Brain microvascular endothelial cell (primary cell): ENCODE measurements at regions not wholly inside any gene's neighbourhood (a gene's known extent, or its start where the extent isn't known, plus 50 kb on each side); places are given as distances from the start of the nearest gene placed in this dataset.

Experiments used
- DNase-seq: peaks from one replicate; pipeline ENCODE4 v3.0.0-alpha.2; 2020
- H3K27ac ChIP-seq: fragments of 250-450 bp; sonication (Bioruptor Pico); 2 replicates; pipeline ENCODE4 v1.5.1; 2020; ENCODE audit warnings: mild to moderate bottlenecking, moderate library complexity
- H3K27me3 ChIP-seq: fragments of 250-450 bp; sonication (Bioruptor Pico); replicated peaks from 2 replicates; pipeline ENCODE4 v1.5.1; 2020; ENCODE audit warnings: mild to moderate bottlenecking
- H3K36me3 ChIP-seq: fragments of 250-450 bp; sonication (Bioruptor Pico); replicated peaks from 2 replicates; pipeline ENCODE4 v1.5.1; 2020; ENCODE audit warnings: mild to moderate bottlenecking
- H3K4me3 ChIP-seq: 2 replicates; pipeline ENCODE4 v1.5.1; 2011; ENCODE audit warnings: low read depth, mild to moderate bottlenecking, control low read depth, low read length, moderate library complexity
- in situ Hi-C: cut with HindIII; loops from 2 replicates; pipeline ENCODE4 v1.10.0; 2017; ENCODE audit warnings: low sequenced_read_pairs, low pct_ligation_motif_present
- TF ChIP-seq, protein P1 (sequence below): IDR thresholded peaks from 2 replicates; pipeline ENCODE4 v1.5.1; 2011; ENCODE audit warnings: low read depth, mild to moderate bottlenecking, moderate library complexity, low read length, control low read depth, inconsistent platforms; ENCODE audit errors: missing control alignments

DNA sequence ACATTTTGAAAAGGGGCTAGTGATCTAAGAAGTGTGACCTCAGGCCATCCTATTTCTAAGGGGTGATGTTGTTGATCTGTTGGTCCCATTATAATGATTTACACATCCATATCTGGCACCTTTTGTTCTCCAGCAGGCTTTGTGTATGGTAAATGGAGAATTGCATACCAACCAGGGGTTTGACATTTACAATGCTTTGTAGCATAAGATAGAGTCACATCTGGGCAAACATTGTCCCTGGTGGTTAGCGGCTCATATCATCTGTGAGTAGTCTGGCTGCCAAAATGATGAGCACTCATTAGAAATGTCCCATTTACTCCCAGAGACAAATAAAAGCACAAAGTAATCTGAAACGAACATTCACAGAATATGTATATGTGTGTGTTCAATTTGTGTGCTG lies 1775.5 kb upstream of the CELF4 start:
- Histone ChIP-seq H3K4me3 (no peak overlapping the region), H3K36me3 (no peaks in the 10 kb centered on the region), H3K27me3 (no peaks in the 10 kb centered on the region), H3K27ac (no peak overlapping the region)
- in situ Hi-C loops, result no loop called here
- TF ChIP-seq, protein P1, sequence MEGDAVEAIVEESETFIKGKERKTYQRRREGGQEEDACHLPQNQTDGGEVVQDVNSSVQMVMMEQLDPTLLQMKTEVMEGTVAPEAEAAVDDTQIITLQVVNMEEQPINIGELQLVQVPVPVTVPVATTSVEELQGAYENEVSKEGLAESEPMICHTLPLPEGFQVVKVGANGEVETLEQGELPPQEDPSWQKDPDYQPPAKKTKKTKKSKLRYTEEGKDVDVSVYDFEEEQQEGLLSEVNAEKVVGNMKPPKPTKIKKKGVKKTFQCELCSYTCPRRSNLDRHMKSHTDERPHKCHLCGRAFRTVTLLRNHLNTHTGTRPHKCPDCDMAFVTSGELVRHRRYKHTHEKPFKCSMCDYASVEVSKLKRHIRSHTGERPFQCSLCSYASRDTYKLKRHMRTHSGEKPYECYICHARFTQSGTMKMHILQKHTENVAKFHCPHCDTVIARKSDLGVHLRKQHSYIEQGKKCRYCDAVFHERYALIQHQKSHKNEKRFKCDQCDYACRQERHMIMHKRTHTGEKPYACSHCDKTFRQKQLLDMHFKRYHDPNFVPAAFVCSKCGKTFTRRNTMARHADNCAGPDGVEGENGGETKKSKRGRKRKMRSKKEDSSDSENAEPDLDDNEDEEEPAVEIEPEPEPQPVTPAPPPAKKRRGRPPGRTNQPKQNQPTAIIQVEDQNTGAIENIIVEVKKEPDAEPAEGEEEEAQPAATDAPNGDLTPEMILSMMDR, result no peak
- DNase-seq, result no peak

DNA sequence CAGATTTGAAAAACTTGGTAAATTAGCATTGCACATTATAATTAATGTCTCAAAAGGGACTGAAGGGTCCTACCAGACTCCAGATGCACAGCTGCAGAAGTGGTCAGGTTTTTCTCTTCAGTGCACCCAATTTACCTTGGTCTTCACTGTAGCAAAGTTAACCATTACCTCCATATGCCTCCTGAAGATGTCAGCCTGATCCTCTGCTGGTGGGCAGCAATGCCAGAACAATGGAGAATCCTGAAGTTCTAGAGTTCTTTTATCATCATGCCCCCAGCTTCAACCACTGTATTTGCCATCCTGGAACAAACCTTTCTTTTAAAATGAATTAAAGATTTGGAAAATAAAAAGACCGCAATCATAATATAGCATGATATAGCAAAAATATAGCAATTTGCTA lies 1774.8 kb upstream of the CELF4 start:
- H3K27me3 ChIP-seq, result no peaks in the 10 kb centered on the region
- in situ Hi-C loops, result no loop called here
- no peak overlapping the region for H3K27ac ChIP-seq
- no peaks in the 10 kb centered on the region for H3K36me3 ChIP-seq
- TF ChIP-seq, protein P1, result no peak
- H3K4me3 ChIP-seq, result no peak overlapping the region
- DNase-seq, result no peak

DNA sequence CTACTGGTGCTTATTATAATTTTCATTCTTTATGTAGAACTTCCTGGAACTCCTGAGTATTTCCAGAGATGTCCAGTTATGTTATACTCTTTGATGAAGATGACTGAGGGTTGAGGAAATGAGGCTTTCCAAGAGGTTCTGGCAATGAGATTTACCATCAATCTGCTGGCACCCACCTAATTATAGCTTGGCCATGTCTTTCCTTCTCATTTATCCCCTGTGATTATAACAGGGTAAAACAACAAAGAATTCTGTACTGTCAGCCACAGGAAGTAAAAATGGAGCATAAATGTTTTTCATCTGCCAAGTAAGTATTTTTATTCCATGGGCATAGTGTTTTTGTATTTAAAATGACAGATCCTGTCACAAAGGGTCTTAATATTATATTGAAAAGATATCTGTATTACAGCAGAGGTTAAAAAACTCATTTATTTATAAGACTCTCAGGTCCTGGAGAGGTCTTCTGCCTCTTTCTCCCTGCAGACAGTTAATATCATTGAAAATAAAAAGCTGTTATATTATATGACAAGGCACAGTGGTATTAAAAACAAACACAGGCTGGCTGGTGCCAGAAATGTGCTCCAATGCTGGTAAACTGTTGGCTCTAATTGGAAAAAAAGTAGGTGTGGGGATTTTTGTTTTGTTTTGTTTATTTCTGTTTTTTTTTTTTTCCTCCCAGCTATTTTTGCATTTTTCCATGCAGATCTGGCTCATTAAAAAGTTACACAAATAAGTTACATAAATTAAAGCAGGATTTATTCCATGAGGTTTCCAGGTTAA lies 1764.1 kb upstream of the CELF4 start:
- no peaks in the 10 kb centered on the region for H3K27me3 ChIP-seq
- no peaks in the 10 kb centered on the region for H3K36me3 ChIP-seq
- no peak for DNase-seq
- in situ Hi-C loops, result no loop called here
- no peak overlapping the region for H3K4me3 ChIP-seq
- TF ChIP-seq, protein P1, result no peak
- H3K27ac ChIP-seq, result no peak overlapping the region

DNA sequence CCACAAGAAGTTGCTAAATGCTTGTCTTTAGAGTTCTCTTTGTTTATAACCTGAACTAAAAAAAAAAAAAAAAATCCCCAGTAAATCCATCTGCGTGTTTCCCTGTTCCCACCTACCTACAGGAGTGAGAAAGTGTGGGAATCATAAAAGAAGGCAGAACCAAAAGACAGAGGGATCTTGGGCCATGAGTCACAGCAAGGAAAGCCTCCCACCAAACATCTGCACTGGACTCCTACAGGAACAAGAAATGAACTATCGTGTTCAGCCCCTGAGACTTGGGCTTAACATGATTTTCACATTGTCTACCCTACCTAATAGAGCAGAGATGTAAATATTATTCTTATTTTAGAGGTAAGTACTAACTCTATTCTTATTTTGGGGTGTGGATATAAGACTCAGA lies 1761.2 kb upstream of the CELF4 start:
- no peaks in the 10 kb centered on the region for H3K27me3 ChIP-seq
- in situ Hi-C loops, result no loop called here
- TF ChIP-seq, protein P1, result no peak
- DNase-seq, result no peak
- H3K36me3 ChIP-seq, result no peaks in the 10 kb centered on the region
- H3K4me3 ChIP-seq, result no peak overlapping the region
- no peak overlapping the region for H3K27ac ChIP-seq

DNA sequence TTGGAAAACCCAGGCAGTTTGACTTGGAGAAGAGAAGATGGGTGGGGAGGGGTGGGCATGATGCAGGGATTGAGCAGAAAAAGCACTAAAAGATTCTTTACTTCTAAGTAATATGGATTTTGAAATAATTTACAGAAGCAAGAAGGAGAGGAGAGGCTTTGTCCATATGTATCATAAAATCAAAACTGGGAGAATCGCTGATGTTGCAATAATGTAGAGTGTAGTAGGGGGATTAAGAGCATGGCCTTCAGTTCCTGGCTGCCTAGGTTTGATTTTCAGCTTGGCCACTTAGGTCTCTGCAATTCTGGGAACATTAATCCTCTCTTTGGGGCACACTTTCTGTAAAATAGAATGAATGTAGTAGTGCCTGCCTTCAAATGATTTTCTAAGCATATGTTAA lies 1760.4 kb upstream of the CELF4 start:
- DNase-seq, result no peak
- H3K4me3 ChIP-seq, result no peak overlapping the region
- in situ Hi-C loops, result no loop called here
- H3K27ac ChIP-seq, result no peak overlapping the region
- H3K36me3 ChIP-seq, result no peaks in the 10 kb centered on the region
- no peaks in the 10 kb centered on the region for H3K27me3 ChIP-seq
- TF ChIP-seq, protein P1, result no peak

DNA sequence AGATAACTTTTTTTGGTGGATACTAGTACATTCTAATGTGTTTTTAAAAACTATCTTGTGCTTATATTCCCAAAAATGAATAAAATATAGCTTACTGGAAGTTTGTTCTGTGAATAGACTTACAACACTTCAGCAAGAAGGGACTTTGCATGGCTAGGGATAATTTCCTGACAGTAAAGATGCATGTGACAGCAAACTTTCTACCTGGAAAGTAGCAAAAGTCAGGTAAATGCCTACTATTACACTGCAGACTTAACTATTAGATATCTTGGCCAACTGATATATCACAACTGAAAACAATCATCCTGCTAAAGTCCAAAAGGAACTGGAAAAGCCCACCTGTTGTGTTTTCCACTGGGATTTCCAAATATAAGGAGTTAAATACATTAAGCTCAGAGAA lies 1753.5 kb upstream of the CELF4 start:
- H3K27ac ChIP-seq, result no peak overlapping the region
- H3K4me3 ChIP-seq, result no peak overlapping the region
- in situ Hi-C loops, result no loop called here
- DNase-seq, result no peak
- TF ChIP-seq, protein P1, result no peak
- H3K27me3 ChIP-seq, result no peaks in the 10 kb centered on the region
- H3K36me3 ChIP-seq, result no peaks in the 10 kb centered on the region
